RWPE1 (cell line): ENCODE measurements at regions not wholly inside any gene's neighbourhood (a gene's known extent, or its start where the extent isn't known, plus 50 kb on each side); places are given as distances from the start of the nearest gene placed in this dataset.

Experiments
- CTCF ChIA-PET: fragments of 350-600 bp; sonication (Branson Sonifier 250); formaldehyde crosslinking; extraction: SDS; loops from one replicate; lab custom pipeline; 2021; lab: Yijun Ruan, JAX
- POLR2A ChIA-PET: fragments of 400-600 bp; formaldehyde crosslinking; extraction: SDS; loops from one replicate; lab custom pipeline; 2020; ENCODE audit warnings: antibody characterized with exemption; ENCODE audit not compliant: low non-redundant PET; lab: Yijun Ruan, JAX
- DNase-seq: peaks from one replicate; pipeline ENCODE4 v3.0.0; 2012; ENCODE audit warnings: low spot score
- H3K27ac ChIP-seq: fragments of 450-650 bp; 2 replicates; pipeline ENCODE4 v1.5.1; 2017
- TF ChIP-seq, protein P1 (sequence below): fragments of 450-650 bp; conservative IDR thresholded peaks from 2 replicates; pipeline ENCODE4 v1.5.1; 2017; ENCODE audit warnings: low read depth, mild to moderate bottlenecking

DNA sequence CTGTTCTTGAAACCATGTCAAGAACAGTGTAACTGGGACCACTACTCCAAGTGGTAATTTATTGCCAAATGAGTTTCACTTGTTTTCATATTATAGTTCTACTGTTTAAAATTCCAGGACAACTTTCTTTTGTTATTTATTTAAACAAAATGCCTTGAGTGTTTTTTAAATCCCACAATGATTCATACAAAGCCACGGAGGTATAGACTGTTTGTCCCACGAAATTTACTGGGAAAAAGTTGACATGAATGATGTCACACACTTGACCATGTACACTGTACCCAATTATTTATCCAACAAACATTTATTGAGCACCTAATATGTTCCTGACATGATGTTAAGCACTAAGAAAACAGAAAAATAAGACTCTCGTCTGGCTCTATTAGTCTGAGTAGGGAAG, 243.9 kb upstream of the SIX2 start:
- no peak overlapping the region for H3K27ac ChIP-seq
- no peak for DNase-seq
- TF ChIP-seq, protein P1, sequence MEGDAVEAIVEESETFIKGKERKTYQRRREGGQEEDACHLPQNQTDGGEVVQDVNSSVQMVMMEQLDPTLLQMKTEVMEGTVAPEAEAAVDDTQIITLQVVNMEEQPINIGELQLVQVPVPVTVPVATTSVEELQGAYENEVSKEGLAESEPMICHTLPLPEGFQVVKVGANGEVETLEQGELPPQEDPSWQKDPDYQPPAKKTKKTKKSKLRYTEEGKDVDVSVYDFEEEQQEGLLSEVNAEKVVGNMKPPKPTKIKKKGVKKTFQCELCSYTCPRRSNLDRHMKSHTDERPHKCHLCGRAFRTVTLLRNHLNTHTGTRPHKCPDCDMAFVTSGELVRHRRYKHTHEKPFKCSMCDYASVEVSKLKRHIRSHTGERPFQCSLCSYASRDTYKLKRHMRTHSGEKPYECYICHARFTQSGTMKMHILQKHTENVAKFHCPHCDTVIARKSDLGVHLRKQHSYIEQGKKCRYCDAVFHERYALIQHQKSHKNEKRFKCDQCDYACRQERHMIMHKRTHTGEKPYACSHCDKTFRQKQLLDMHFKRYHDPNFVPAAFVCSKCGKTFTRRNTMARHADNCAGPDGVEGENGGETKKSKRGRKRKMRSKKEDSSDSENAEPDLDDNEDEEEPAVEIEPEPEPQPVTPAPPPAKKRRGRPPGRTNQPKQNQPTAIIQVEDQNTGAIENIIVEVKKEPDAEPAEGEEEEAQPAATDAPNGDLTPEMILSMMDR, result no peak
- ChIA-PET CTCF (no interaction called here), POLR2A (no interaction called here)

DNA sequence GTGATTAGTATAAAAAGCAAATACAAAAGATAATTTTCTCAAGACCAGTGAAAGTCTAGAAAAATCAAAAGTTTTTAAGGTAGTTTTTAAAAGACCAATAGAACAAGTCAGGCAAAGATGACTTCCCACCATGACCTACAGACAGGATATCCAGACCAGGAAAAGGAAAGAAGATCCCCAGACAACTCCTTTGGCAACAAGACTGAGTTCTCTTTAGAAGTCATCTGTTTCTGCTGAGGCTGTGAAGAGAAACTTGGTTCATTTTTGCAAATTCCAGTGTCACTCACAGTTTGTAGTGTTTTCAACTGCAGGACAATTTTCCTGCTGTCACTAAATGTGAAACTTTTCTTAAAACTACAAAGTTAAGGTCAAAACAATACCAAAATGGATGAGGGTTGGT, 240.9 kb upstream of the SIX2 start:
- ChIA-PET CTCF (no interaction called here), POLR2A (no interaction called here)
- TF ChIP-seq, protein P1, result no peak
- no peak for DNase-seq
- no peak overlapping the region for H3K27ac ChIP-seq

DNA sequence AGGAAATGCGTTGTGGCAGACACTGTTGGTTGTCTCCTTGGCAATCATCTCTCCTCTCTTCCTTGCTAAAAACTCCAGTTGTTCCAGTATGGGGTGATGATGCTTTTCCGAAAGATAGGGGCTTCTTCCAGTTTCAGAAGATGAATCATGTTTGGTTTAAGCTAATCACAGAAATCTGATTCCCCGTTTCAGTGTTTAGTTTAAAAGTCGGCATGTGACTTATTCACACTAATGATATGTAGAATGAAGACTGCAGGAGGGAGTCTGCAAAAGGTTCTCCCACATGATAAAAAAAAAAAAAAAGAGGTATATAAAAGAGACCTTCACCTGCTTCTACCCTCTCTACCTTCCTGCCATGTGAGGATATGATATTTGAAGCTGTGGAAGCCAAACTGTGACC, 239.0 kb upstream of the SIX2 start:
- ChIA-PET CTCF (no interaction called here), POLR2A (no interaction called here)
- TF ChIP-seq, protein P1, result no peak
- no peak for DNase-seq
- H3K27ac ChIP-seq, result no peak overlapping the region

DNA sequence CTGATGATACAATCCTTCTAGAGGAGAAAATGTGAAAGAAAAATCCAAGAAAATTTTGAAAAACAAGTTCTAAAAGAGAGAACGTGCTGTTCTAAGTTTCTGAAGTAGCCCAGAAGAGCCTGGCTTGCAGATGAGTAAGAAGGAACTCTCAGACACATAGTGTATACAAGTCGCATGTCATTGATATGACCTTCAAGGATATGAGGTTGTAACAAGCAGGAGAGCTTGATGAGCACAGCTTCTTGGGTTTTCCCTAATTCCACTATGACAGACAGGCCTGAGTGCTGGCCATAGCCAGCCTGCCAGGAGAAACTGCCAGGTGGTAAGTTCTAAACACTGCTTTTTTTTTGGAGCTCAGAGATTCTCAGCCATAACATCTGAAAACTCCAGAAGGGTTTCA, 235.7 kb upstream of the SIX2 start:
- ChIA-PET CTCF (interaction anchor here (0.6 kb wide), 1 partner anchor 249 kb away, joined by 3 read pairs; no protein-coding TSS in a partner anchor), POLR2A (no interaction called here)
- H3K27ac ChIP-seq, result no peak overlapping the region
- no peak for DNase-seq
- TF ChIP-seq, protein P1, result no peak

DNA sequence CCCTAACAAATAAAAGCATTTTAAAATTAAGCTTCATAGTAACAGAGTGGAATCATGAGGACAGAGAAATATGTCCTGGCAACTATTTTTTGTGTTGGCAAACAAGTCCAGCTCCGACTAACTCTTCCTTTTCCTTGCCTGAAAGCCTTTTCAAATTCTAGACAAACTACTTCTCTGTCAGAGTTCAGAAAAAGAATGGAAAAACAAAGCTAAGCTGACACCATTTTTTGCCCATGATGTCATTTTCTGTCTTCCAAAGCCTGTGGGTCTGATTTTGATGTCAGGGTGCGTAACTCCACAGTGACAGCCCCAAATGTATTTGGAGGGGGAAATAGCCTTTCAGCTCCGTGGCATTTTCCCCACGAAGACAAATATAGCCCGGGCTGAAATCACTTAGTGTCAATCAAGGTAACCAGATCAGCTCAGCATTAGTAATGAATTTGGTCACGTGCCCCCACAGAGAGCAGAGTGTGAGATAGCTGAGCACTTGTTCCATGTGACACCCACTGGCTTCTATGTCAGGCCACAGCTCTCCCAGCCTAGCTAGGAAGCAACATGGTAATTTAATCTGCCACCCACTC, 233.0 kb upstream of the SIX2 start:
- no peak overlapping the region for H3K27ac ChIP-seq
- CTCF ChIA-PET, result no interaction called here
- TF ChIP-seq, protein P1, result no peak
- POLR2A ChIA-PET, result no interaction called here
- no peak for DNase-seq

DNA sequence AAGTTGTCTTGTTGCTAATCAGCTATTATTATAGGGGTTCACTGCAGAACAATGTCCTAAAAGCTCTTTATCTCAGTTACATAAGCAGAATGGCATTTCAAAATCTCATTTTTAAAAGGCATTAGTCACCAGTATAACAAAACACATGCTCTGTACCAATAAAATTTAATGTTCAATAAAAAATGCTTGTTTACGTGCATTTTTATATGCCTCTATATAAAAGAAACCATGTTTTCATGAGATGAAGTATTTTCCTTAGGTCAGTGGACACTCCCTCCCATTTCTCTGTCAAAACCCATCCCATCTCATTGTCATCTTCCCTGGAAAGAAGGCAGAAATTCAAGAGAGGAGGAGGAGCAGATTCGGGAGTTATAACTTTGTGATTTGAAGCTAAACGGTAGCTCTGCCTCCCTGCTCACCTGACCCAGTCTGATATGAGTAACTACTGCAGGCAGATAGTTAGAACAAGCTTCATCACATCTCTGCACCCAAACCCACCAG, 231.9 kb upstream of the SIX2 start:
- TF ChIP-seq, protein P1, result no peak
- no peak overlapping the region for H3K27ac ChIP-seq
- peak; percentile 42 for DNase-seq
- CTCF ChIA-PET, result no interaction called here
- POLR2A ChIA-PET, result no interaction called here
